ENCODE measurements at regions not wholly inside any gene's neighbourhood (a gene's known extent, or its start where the extent isn't known, plus 50 kb on each side); places are given as distances from the start of the nearest gene placed in this dataset.

- Mint-ChIP-seq H3K36me3 (no peaks in the 10 kb centered on the region), H3K4me3 (no peak overlapping the region), H3K4me1 (peaks cover 37% of the 10 kb centered on the region), H3K27me3 (ENCODE audit: low read depth) (no peaks in the 10 kb centered on the region; the same call in 1 of the 2 replicates), H3K9me3 (peaks cover 26% of the 10 kb centered on the region), H3K27ac (no peak overlapping the region)
- POLR2A ChIA-PET, result no interaction called here
- no peak for TF ChIP-seq ZNF532 (CRISPR knock-in tag; IDR thresholded peaks at IDR 0.05; ENCODE audit: borderline replicate concordance)
- TF ChIP-seq ZNF416 (CRISPR knock-in tag; IDR thresholded peaks at IDR 0.05), result no peak
- no peak for TF ChIP-seq IRF2 (CRISPR knock-in tag; IDR thresholded peaks at IDR 0.05; ENCODE audit: borderline replicate concordance, low read depth)
- DNase-seq (ENCODE audit: low spot score), result no peak
- ATAC-seq, result no peak
- CTCF ChIA-PET, result no interaction called here
Observed at GRCh38 chr18:67268530-67268929, 248.0 kb downstream of the DSEL start.

- no peak overlapping the region for H3K27ac Mint-ChIP-seq
- ATAC-seq, result no peak
- CTCF ChIA-PET, result no interaction called here
- no peak for TF ChIP-seq SMAD3 (CRISPR knock-in tag; IDR thresholded peaks at IDR 0.05; ENCODE audit: borderline replicate concordance)
- no peak for TF ChIP-seq IRF2 (CRISPR knock-in tag; IDR thresholded peaks at IDR 0.05; ENCODE audit: borderline replicate concordance, low read depth)
- TF ChIP-seq ETV6 (CRISPR knock-in tag; IDR thresholded peaks at IDR 0.05), result no peak
- no peak for TF ChIP-seq TP53 (CRISPR knock-in tag; IDR thresholded peaks at IDR 0.05)
- no peak for TF ChIP-seq HMGA2 (CRISPR knock-in tag; IDR thresholded peaks at IDR 0.05)
- TF ChIP-seq ZNF512 (CRISPR knock-in tag; IDR thresholded peaks at IDR 0.05; ENCODE audit: borderline replicate concordance), result no peak
- TF ChIP-seq MLX (CRISPR knock-in tag; IDR thresholded peaks at IDR 0.05), result no peak
- TF ChIP-seq NFYB (CRISPR knock-in tag; conservative IDR thresholded peaks at IDR 0.05; ENCODE audit: low read depth), result no peak
- no peak for TF ChIP-seq AFF4 (CRISPR knock-in tag; IDR thresholded peaks at IDR 0.05; ENCODE audit: borderline replicate concordance)
- TF ChIP-seq ARID4B (CRISPR knock-in tag; IDR thresholded peaks at IDR 0.05; ENCODE audit: borderline replicate concordance), result no peak
- TF ChIP-seq TEAD4 (CRISPR knock-in tag; IDR thresholded peaks at IDR 0.05), result no peak
- TF ChIP-seq CREB1 (CRISPR knock-in tag; IDR thresholded peaks at IDR 0.05), result no peak
- no peak for TF ChIP-seq PREB (CRISPR knock-in tag; IDR thresholded peaks at IDR 0.05; ENCODE audit: borderline replicate concordance)
Observed at GRCh38 chr18:67266246-67267237, 250.0 kb downstream of the DSEL start.

More at GRCh38 chr18:67266246-67267237, 250.0 kb downstream of the DSEL start:
- Mint-ChIP-seq H3K27me3 (ENCODE audit: low read depth) (no peaks in the 10 kb centered on the region; the same call in 1 of the 2 replicates), H3K4me3 (no peak overlapping the region), H3K4me1 (peaks cover 41% of the 10 kb centered on the region), H3K36me3 (no peaks in the 10 kb centered on the region), H3K9me3 (peaks cover 21% of the 10 kb centered on the region)
- POLR2A ChIA-PET, result no interaction called here
- no peak for DNase-seq (ENCODE audit: low spot score)
